Neural progenitor cell (in vitro differentiated cells): ENCODE measurements at regions not wholly inside any gene's neighbourhood (a gene's known extent, or its start where the extent isn't known, plus 50 kb on each side); places are given as distances from the start of the nearest gene placed in this dataset.

ENCODE experiments used
- DNase-seq: peaks from one replicate; pipeline ENCODE4 v3.0.0-alpha.2; 2016; ENCODE audit warnings: low spot score
- H2AFZ ChIP-seq: fragments of 200-600 bp; sonication (generic); replicated peaks from 2 replicates; pipeline ENCODE4 v1.6.1; 2016; ENCODE audit warnings: antibody characterized with exemption
- H3F3A ChIP-seq: fragments of 200-600 bp; sonication (generic); 2 replicates; pipeline ENCODE4 v1.6.1; 2016; ENCODE audit warnings: antibody characterized with exemption, low read depth
- H3K27ac ChIP-seq: fragments of 200-600 bp; sonication (generic); 2 replicates; pipeline ENCODE4 v1.5.1; 2016; ENCODE audit warnings: mild to moderate bottlenecking
- H3K27me3 ChIP-seq: fragments of 200-600 bp; sonication (generic); 2 replicates; pipeline ENCODE4 v1.6.1; 2016; ENCODE audit warnings: mild to moderate bottlenecking, moderate library complexity
- H3K36me3 ChIP-seq: fragments of 200-600 bp; sonication (generic); 2 replicates; pipeline ENCODE4 v1.5.1; 2016
- H3K4me1 ChIP-seq: fragments of 200-600 bp; sonication (generic); 2 replicates; pipeline ENCODE4 v1.6.1; 2016; ENCODE audit warnings: mixed run types
- H3K4me2 ChIP-seq: fragments of 200-600 bp; sonication (generic); 2 replicates; pipeline ENCODE4 v1.6.1; 2016
- H3K4me3 ChIP-seq: fragments of 200-600 bp; sonication (generic); 2 replicates; pipeline ENCODE4 v1.5.1; 2016
- H3K79me2 ChIP-seq: fragments of 200-600 bp; sonication (generic); 2 replicates; pipeline ENCODE4 v1.6.1; 2016; ENCODE audit warnings: low read depth
- H3K9ac ChIP-seq: fragments of 200-600 bp; sonication (generic); 2 replicates; pipeline ENCODE4 v1.6.1; 2016
- H3K9me3 ChIP-seq: fragments of 200-600 bp; sonication (generic); 2 replicates; pipeline ENCODE4 v1.5.1; 2016; ENCODE audit warnings: low read depth
- H4K20me1 ChIP-seq: fragments of 200-600 bp; sonication (generic); 2 replicates; pipeline ENCODE4 v1.6.1; 2016; ENCODE audit warnings: low read depth
- H3K27ac Mint-ChIP-seq: 3 replicates; pipeline ENCODE4 v1.8.0; 2021; ENCODE audit warnings: mixed read lengths
- H3K27me3 Mint-ChIP-seq: 2 replicates; pipeline ENCODE4 v1.8.0; 2022; ENCODE audit warnings: low read depth, mild to moderate bottlenecking, inconsistent platforms, moderate library complexity, mixed read lengths; ENCODE audit not compliant: insufficient read depth
- H3K36me3 Mint-ChIP-seq: 3 replicates; pipeline ENCODE4 v1.8.0; 2021; ENCODE audit warnings: mixed read lengths
- H3K4me1 Mint-ChIP-seq: 3 replicates; pipeline ENCODE4 v1.8.0; 2021; ENCODE audit warnings: mixed read lengths
- H3K4me3 Mint-ChIP-seq: 3 replicates; pipeline ENCODE4 v1.8.0; 2021; ENCODE audit warnings: mild to moderate bottlenecking, moderate library complexity, mixed read lengths
- H3K9me3 Mint-ChIP-seq: 3 replicates; pipeline ENCODE4 v1.8.0; 2020; ENCODE audit warnings: mixed read lengths
- EZH2 ChIP-seq: fragments of 200-600 bp; sonication (generic); IDR thresholded peaks from 2 replicates; pipeline ENCODE4 v1.6.1; 2017; ENCODE audit warnings: antibody characterized with exemption, mild to moderate bottlenecking, moderate library complexity
- EZH2phosphoT487 ChIP-seq: fragments of 200-600 bp; sonication (generic); IDR thresholded peaks from 2 replicates; pipeline ENCODE4 v1.6.1; 2017; ENCODE audit warnings: antibody characterized with exemption
- TF ChIP-seq, protein P1 (sequence below): fragments of 200-600 bp; sonication (generic); IDR thresholded peaks from 2 replicates; pipeline ENCODE4 v1.5.1; 2017; ENCODE audit warnings: antibody characterized with exemption, mild to moderate bottlenecking

DNA sequence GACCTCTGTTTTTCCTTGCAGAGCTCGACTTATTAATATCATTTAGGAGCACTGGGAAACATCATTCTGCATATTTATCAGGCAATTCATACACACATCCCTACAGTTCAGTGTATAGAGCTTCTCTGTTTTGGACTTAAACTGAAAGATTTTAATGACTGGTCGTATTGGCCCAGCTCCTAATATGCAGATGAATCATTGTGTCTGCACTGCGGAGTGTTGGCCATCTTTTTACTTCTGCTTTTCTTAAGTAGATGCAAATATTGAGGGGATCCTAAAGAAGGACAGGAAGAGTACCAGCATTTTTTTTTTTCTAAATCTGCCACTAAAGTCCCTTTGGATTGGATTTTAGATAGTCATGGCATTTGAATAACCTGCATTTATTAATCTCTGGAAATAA lies 154.8 kb downstream of the BACH1 start:
- Mint-ChIP-seq H3K27me3 (no peaks in the 10 kb centered on the region), H3K4me1 (no peaks in the 10 kb centered on the region), H3K27ac (no peak overlapping the region), H3K9me3 (peaks cover 15% of the 10 kb centered on the region), H3K36me3 (peaks cover 8% of the 10 kb centered on the region), H3K4me3 (no peak overlapping the region)
- no peak overlapping the region for H2AFZ ChIP-seq
- H3K27me3 ChIP-seq = no peaks in the 10 kb centered on the region
- no peaks in the 10 kb centered on the region for H3K79me2 ChIP-seq
- no peaks in the 10 kb centered on the region for H3K9me3 ChIP-seq
- H3K4me2 ChIP-seq = no peak overlapping the region
- H4K20me1 ChIP-seq = no peaks in the 10 kb centered on the region
- no peaks in the 10 kb centered on the region for H3K36me3 ChIP-seq
- H3F3A ChIP-seq = no peaks in the 10 kb centered on the region
- no peak for TF ChIP-seq EZH2
- TF ChIP-seq EZH2phosphoT487 = no peak
- no peak for DNase-seq
- H3K27ac ChIP-seq = no peak overlapping the region
- H3K9ac ChIP-seq = no peak overlapping the region
- no peak overlapping the region for H3K4me3 ChIP-seq
- H3K4me1 ChIP-seq = no peaks in the 10 kb centered on the region

DNA sequence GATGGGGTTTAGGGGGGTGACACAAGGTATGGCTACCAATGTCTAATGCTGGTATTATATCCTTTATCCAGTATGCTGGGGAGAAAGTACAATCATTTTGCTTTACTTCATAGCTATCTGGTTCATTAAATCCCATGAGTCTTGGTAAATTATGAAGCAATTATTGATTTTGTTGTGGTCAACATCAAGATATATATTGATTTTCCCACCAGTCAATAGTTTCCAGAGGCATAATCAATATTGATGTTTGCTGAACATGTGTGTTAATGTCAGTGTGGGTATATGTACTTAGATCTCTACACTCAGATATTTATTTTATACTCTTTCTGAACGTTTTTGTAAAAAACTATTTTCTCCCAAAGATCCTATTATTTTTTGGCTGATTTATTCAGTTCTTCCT lies 155.5 kb downstream of the BACH1 start:
- H3K4me3 Mint-ChIP-seq = no peak overlapping the region
- no peak for TF ChIP-seq EZH2
- TF ChIP-seq, protein P1, sequence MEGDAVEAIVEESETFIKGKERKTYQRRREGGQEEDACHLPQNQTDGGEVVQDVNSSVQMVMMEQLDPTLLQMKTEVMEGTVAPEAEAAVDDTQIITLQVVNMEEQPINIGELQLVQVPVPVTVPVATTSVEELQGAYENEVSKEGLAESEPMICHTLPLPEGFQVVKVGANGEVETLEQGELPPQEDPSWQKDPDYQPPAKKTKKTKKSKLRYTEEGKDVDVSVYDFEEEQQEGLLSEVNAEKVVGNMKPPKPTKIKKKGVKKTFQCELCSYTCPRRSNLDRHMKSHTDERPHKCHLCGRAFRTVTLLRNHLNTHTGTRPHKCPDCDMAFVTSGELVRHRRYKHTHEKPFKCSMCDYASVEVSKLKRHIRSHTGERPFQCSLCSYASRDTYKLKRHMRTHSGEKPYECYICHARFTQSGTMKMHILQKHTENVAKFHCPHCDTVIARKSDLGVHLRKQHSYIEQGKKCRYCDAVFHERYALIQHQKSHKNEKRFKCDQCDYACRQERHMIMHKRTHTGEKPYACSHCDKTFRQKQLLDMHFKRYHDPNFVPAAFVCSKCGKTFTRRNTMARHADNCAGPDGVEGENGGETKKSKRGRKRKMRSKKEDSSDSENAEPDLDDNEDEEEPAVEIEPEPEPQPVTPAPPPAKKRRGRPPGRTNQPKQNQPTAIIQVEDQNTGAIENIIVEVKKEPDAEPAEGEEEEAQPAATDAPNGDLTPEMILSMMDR = no peak
- TF ChIP-seq EZH2phosphoT487 = no peak
- H3K9me3 ChIP-seq = no peaks in the 10 kb centered on the region
- H3K9me3 Mint-ChIP-seq = peaks cover 9% of the 10 kb centered on the region
- H3K36me3 Mint-ChIP-seq = peaks cover 5% of the 10 kb centered on the region
- H3K27ac ChIP-seq = no peak overlapping the region
- H3K27me3 ChIP-seq = no peaks in the 10 kb centered on the region
- H4K20me1 ChIP-seq = no peaks in the 10 kb centered on the region
- H2AFZ ChIP-seq = no peak overlapping the region
- H3K27me3 Mint-ChIP-seq = no peaks in the 10 kb centered on the region
- H3F3A ChIP-seq = no peaks in the 10 kb centered on the region
- H3K4me3 ChIP-seq = no peak overlapping the region
- H3K79me2 ChIP-seq = no peaks in the 10 kb centered on the region
- no peak overlapping the region for H3K9ac ChIP-seq
- no peak overlapping the region for H3K4me2 ChIP-seq
- H3K4me1 ChIP-seq = no peaks in the 10 kb centered on the region
- DNase-seq = no peak
- H3K36me3 ChIP-seq = no peaks in the 10 kb centered on the region
- no peaks in the 10 kb centered on the region for H3K4me1 Mint-ChIP-seq
- H3K27ac Mint-ChIP-seq = no peak overlapping the region

DNA sequence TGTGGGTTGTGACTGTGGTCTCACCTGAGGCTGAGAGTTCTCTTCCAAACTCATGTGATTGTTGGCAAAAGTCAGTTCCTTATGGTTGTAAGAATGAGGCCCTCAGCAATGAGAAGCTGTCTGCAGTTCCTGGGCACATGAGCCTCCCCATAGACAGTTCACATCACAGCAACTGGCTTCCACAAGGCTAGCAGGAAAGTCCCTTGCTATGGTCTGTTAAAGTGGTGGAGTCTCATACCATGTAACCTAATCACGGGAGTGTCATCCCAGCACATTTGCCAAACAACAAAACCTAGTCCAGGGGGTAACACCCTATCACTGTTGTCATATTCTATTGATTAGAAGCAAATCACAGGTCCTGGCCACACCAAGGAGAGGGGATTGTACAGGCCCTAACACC lies 163.8 kb downstream of the BACH1 start:
- H4K20me1 ChIP-seq = no peaks in the 10 kb centered on the region
- H3K4me3 ChIP-seq = no peak overlapping the region
- no peaks in the 10 kb centered on the region for H3F3A ChIP-seq
- Mint-ChIP-seq H3K9me3 (no peaks in the 10 kb centered on the region), H3K4me3 (no peak overlapping the region), H3K36me3 (no peaks in the 10 kb centered on the region), H3K27ac (no peak overlapping the region), H3K4me1 (no peaks in the 10 kb centered on the region), H3K27me3 (no peaks in the 10 kb centered on the region)
- no peaks in the 10 kb centered on the region for H3K27me3 ChIP-seq
- H3K4me1 ChIP-seq = no peaks in the 10 kb centered on the region
- H3K9me3 ChIP-seq = no peaks in the 10 kb centered on the region
- no peak for DNase-seq
- H2AFZ ChIP-seq = no peak overlapping the region
- no peaks in the 10 kb centered on the region for H3K79me2 ChIP-seq
- H3K4me2 ChIP-seq = no peak overlapping the region
- no peaks in the 10 kb centered on the region for H3K36me3 ChIP-seq
- H3K27ac ChIP-seq = no peak overlapping the region
- H3K9ac ChIP-seq = no peak overlapping the region
- TF ChIP-seq EZH2phosphoT487 (no peak), EZH2 (no peak)
- TF ChIP-seq, protein P1 = no peak

DNA sequence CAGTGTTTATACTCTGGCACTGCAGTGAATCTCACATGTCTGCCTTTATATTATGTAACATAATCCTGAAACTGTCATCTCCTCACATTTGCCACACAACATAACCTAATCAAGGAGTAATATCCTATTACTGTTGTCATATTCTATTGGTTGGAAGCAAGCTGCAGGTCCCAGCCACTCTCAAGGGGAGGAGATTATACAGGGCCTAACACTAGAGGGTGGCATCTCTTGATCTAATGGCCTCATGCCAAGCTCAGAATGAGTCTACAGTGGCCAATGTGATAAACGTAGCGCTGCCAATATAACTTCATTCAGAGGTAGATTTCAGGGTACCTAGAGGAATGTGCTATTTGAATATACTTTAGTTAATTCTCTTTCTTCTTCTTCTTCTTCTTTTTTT lies 166.8 kb downstream of the BACH1 start:
- H3K4me3 Mint-ChIP-seq = no peak overlapping the region
- no peaks in the 10 kb centered on the region for H3K27me3 ChIP-seq
- no peaks in the 10 kb centered on the region for H3F3A ChIP-seq
- H2AFZ ChIP-seq = no peak overlapping the region
- no peaks in the 10 kb centered on the region for H3K79me2 ChIP-seq
- no peak for TF ChIP-seq EZH2phosphoT487
- TF ChIP-seq EZH2 = no peak
- TF ChIP-seq, protein P1 = no peak
- H3K4me1 ChIP-seq = no peaks in the 10 kb centered on the region
- no peak for DNase-seq
- no peak overlapping the region for H3K27ac ChIP-seq
- H3K27ac Mint-ChIP-seq = no peak overlapping the region
- H3K27me3 Mint-ChIP-seq = no peaks in the 10 kb centered on the region
- no peak overlapping the region for H3K9ac ChIP-seq
- no peaks in the 10 kb centered on the region for H3K4me1 Mint-ChIP-seq
- no peaks in the 10 kb centered on the region for H3K36me3 Mint-ChIP-seq
- H3K9me3 Mint-ChIP-seq = no peaks in the 10 kb centered on the region
- no peaks in the 10 kb centered on the region for H4K20me1 ChIP-seq
- H3K36me3 ChIP-seq = no peaks in the 10 kb centered on the region
- no peak overlapping the region for H3K4me2 ChIP-seq
- no peak overlapping the region for H3K4me3 ChIP-seq
- no peaks in the 10 kb centered on the region for H3K9me3 ChIP-seq
